Astrocyte (in vitro differentiated cells and primary cell): ENCODE measurements at regions not wholly inside any gene's neighbourhood (a gene's known extent, or its start where the extent isn't known, plus 50 kb on each side); places are given as distances from the start of the nearest gene placed in this dataset.

Source experiments
- EZH2 ChIP-seq: IDR thresholded peaks from 2 replicates; pipeline ENCODE4 v1.6.1; 2012; ENCODE audit warnings: mild to moderate bottlenecking, low read length, inconsistent platforms; ENCODE audit not compliant: insufficient read depth
- TF ChIP-seq, protein P1 (sequence below): IDR thresholded peaks from 2 replicates; pipeline ENCODE4 v1.5.1; 2011; ENCODE audit warnings: low read depth, mild to moderate bottlenecking, inconsistent platforms, low read length, moderate library complexity; ENCODE audit not compliant: insufficient read depth

DNA sequence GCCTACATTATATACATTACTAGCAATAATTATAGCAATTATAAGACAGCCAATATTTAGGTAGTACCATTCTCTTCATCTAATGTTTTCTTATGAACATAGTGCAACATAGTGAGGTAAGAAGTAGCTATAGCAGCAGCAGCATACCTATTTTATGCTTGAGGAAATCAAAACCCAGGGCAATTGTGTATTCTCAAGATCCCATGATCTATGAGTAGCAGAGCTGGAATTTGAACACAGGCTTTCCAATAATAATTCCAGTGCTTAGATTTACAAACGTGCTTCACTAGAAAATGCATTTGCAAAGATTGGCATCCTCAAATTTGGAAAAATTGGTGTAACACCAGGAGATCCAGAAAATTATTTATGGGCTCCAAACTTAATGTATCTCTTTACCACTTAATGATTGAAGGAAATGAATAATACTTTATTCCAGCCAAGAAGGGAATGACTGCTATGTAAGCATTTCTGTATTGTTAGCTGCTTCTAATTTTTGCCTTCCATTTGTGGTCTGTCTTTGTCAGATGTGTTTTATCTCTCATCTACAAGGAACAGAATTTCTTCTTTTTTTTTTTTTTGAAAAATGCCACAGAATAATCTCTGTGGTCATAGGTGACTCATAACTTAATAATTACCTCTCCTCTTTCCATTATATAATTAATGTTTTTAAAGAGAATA is 451.1 kb downstream of the ARAP2 start:
- TF ChIP-seq, protein P1, sequence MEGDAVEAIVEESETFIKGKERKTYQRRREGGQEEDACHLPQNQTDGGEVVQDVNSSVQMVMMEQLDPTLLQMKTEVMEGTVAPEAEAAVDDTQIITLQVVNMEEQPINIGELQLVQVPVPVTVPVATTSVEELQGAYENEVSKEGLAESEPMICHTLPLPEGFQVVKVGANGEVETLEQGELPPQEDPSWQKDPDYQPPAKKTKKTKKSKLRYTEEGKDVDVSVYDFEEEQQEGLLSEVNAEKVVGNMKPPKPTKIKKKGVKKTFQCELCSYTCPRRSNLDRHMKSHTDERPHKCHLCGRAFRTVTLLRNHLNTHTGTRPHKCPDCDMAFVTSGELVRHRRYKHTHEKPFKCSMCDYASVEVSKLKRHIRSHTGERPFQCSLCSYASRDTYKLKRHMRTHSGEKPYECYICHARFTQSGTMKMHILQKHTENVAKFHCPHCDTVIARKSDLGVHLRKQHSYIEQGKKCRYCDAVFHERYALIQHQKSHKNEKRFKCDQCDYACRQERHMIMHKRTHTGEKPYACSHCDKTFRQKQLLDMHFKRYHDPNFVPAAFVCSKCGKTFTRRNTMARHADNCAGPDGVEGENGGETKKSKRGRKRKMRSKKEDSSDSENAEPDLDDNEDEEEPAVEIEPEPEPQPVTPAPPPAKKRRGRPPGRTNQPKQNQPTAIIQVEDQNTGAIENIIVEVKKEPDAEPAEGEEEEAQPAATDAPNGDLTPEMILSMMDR: no peak
- no peak for TF ChIP-seq EZH2
